IMR-90 (cell line): ENCODE measurements at regions not wholly inside any gene's neighbourhood (a gene's known extent, or its start where the extent isn't known, plus 50 kb on each side); places are given as distances from the start of the nearest gene placed in this dataset.

Source experiments
- ATAC-seq: fragments of 200-7000 bp; cut with Tn5 transposase; 2 replicates; pipeline ENCODE4 v1.9.1; 2020; ENCODE audit warnings: low read depth, mild to moderate bottlenecking, moderate library complexity
- BruUV-seq: library from RNA; stranded (reverse); fragments of 400-500 nt; replicated peaks from 2 replicates; lab custom pipeline; 2021; lab: Mats Ljungman, UMichigan
- CTCF ChIA-PET: fragments of 300-600 bp; formaldehyde crosslinking; extraction: SDS; loops from one replicate; lab custom pipeline; 2021; ENCODE audit warnings: antibody characterized with exemption; lab: Yijun Ruan, JAX
- POLR2A ChIA-PET: fragments of 300-600 bp; sonication (Branson Sonifier 250); formaldehyde crosslinking; loops from one replicate; lab custom pipeline; 2022; ENCODE audit warnings: antibody characterized with exemption; ENCODE audit not compliant: unreplicated experiment; lab: Charles Lee
- DNase-seq: peaks from one replicate; pipeline ENCODE4 v3.0.0; 2013
- H2AFZ ChIP-seq: replicated peaks from 2 replicates; pipeline ENCODE3; 2013; ENCODE audit warnings: low read length, mild to moderate bottlenecking; ENCODE audit not compliant: poor library complexity
- H2AK5ac ChIP-seq: 2 replicates; pipeline ENCODE4 v1.6.1; 2013; ENCODE audit warnings: low read depth, low read length, inconsistent platforms
- H2AK9ac ChIP-seq: replicated peaks from 2 replicates; pipeline ENCODE3; 2013; ENCODE audit warnings: mild to moderate bottlenecking, low read depth, low read length, moderate library complexity; ENCODE audit not compliant: poor library complexity
- H2BK120ac ChIP-seq: 2 replicates; pipeline ENCODE4 v1.6.1; 2013; ENCODE audit warnings: low read depth, low read length, inconsistent platforms
- H2BK15ac ChIP-seq: 3 replicates; pipeline ENCODE4 v1.6.1; 2013; ENCODE audit warnings: low read depth, low read length, inconsistent platforms
- H2BK20ac ChIP-seq: 2 replicates; pipeline ENCODE4 v1.6.1; 2013; ENCODE audit warnings: low read depth, mild to moderate bottlenecking, inconsistent platforms, low read length, moderate library complexity
- H2BK5ac ChIP-seq: 2 replicates; pipeline ENCODE4 v1.6.1; 2013; ENCODE audit warnings: mild to moderate bottlenecking, low read depth, low read length, inconsistent platforms; ENCODE audit not compliant: poor library complexity, severe bottlenecking
- H3K14ac ChIP-seq: replicated peaks from 2 replicates; pipeline ENCODE4 v1.6.1; 2013; ENCODE audit warnings: low read depth, low read length, inconsistent platforms
- H3K18ac ChIP-seq: 2 replicates; pipeline ENCODE4 v1.6.1; 2013; ENCODE audit warnings: low read depth, low read length, control low read depth
- H3K23ac ChIP-seq: 2 replicates; pipeline ENCODE4 v1.6.1; 2013; ENCODE audit warnings: low read depth, low read length, inconsistent platforms
- H3K27ac ChIP-seq: 2 replicates; pipeline ENCODE4 v1.5.1; 2013; ENCODE audit warnings: mild to moderate bottlenecking, control low read depth, low read length; ENCODE audit not compliant: insufficient read depth
- H3K27me3 ChIP-seq: 2 replicates; pipeline ENCODE4 v1.6.1; 2013; ENCODE audit warnings: low read length; ENCODE audit not compliant: control insufficient read depth, insufficient read depth
- H3K36me3 ChIP-seq: 2 replicates; pipeline ENCODE4 v1.6.1; 2013; ENCODE audit warnings: low read length, mixed read lengths; ENCODE audit not compliant: control insufficient read depth, insufficient read depth
- H3K4ac ChIP-seq: 2 replicates; pipeline ENCODE4 v1.6.1; 2013; ENCODE audit warnings: low read depth, low read length, inconsistent platforms
- H3K4me1 ChIP-seq: 2 replicates; pipeline ENCODE4 v1.6.1; 2013; ENCODE audit warnings: low read length, mixed read lengths; ENCODE audit not compliant: control insufficient read depth, insufficient read depth
- H3K4me2 ChIP-seq: 2 replicates; pipeline ENCODE4 v1.6.1; 2013; ENCODE audit warnings: low read depth, mild to moderate bottlenecking, control low read depth, low read length, moderate library complexity
- H3K4me3 ChIP-seq: 2 replicates; pipeline ENCODE4 v1.5.1; 2013; ENCODE audit warnings: low read depth, mild to moderate bottlenecking, control low read depth, low read length, moderate library complexity; ENCODE audit not compliant: insufficient read depth
- H3K56ac ChIP-seq: 2 replicates; pipeline ENCODE4 v1.6.1; 2013; ENCODE audit warnings: low read length, inconsistent platforms; ENCODE audit not compliant: insufficient read depth; ENCODE audit errors: extremely low read depth
- H3K79me1 ChIP-seq, 2 experiments: 2 replicates each; pipeline ENCODE4 v1.6.1; 2013; ENCODE audit warnings: low read length in 2 of 2, inconsistent platforms in 1 of 2, low read depth in 1 of 2
- H3K9ac ChIP-seq: 2 replicates; pipeline ENCODE4 v1.6.1; 2013; ENCODE audit warnings: low read depth, low read length, control low read depth
- H3K9me1 ChIP-seq: 2 replicates; pipeline ENCODE4 v1.6.1; 2013; ENCODE audit warnings: low read length, inconsistent platforms; ENCODE audit not compliant: insufficient read depth
- H3K9me3 ChIP-seq: 2 replicates; pipeline ENCODE4 v1.6.1; 2013; ENCODE audit warnings: low read length; ENCODE audit not compliant: control insufficient read depth, insufficient read depth
- H4K20me1 ChIP-seq: 2 replicates; pipeline ENCODE4 v1.6.1; 2013; ENCODE audit warnings: low read length, inconsistent platforms; ENCODE audit not compliant: insufficient read depth
- H4K5ac ChIP-seq: 2 replicates; pipeline ENCODE4 v1.6.1; 2013; ENCODE audit warnings: mild to moderate bottlenecking, low read depth, low read length, control low read depth
- H4K8ac ChIP-seq, 2 experiments: 2 replicates each; pipeline ENCODE4 v1.6.1; 2013; ENCODE audit warnings: low read depth in 2 of 2, low read length in 2 of 2, control low read depth in 1 of 2, inconsistent platforms in 1 of 2
- H4K91ac ChIP-seq: 2 replicates; pipeline ENCODE4 v1.6.1; 2013; ENCODE audit warnings: low read depth, low read length, inconsistent platforms; ENCODE audit not compliant: insufficient read depth
- BHLHE40 ChIP-seq: fragments of 150-350 bp; IDR thresholded peaks from 2 replicates; pipeline ENCODE4 v1.6.1; 2016; ENCODE audit warnings: mild to moderate bottlenecking, low read depth, low read length
- MXI1 ChIP-seq: IDR thresholded peaks from 2 replicates; pipeline ENCODE4 v1.6.1; 2012; ENCODE audit warnings: low read depth, mild to moderate bottlenecking, low read length, moderate library complexity, borderline replicate concordance
- RAD21 ChIP-seq: IDR thresholded peaks from 2 replicates; pipeline ENCODE4 v1.6.1; 2012; ENCODE audit warnings: low read length, improper control_type of control experiment
- RCOR1 ChIP-seq: IDR thresholded peaks from 2 replicates; pipeline ENCODE4 v1.6.1; 2012; ENCODE audit warnings: mild to moderate bottlenecking, low read length, improper control_type of control experiment; ENCODE audit not compliant: insufficient replicate concordance
- WGBS, 2 experiments: methylation state at CpG; one replicate each; pipeline versions ENCODE4 v1.1.5 to v1.1.7; 2013; ENCODE audit warnings: missing lambda C conversion rate in 2 of 2; ENCODE audit not compliant: insufficient read length in 1 of 2; ENCODE audit errors: extremely low coverage in 2 of 2; 5-methylcytosine and 5-hydroxymethylcytosine counted together
- dilution Hi-C: fragments of 300-500 bp; cut with HindIII; formaldehyde crosslinking; loops from one replicate; pipeline ENCODE4 v1.14.3; 2018; ENCODE audit warnings: low sequenced_read_pairs; ENCODE audit not compliant: unreplicated experiment
- in situ Hi-C: fragments of 300-500 bp; cut with MboI; formaldehyde crosslinking; loops from 3 replicates; pipeline ENCODE4 v1.14.3; 2019; ENCODE audit warnings: low sequenced_read_pairs, inconsistent platforms, mixed read lengths
- intact Hi-C: fragments of 100-400 bp; cut with micrococcal nuclease; formaldehyde crosslinking; loops from 2 replicates; pipeline ENCODE4 v1.10.0; 2022
- TF ChIP-seq, protein P1 (sequence below): fragments of 150-350 bp; IDR thresholded peaks from 2 replicates; pipeline ENCODE4 v1.6.1; 2016; ENCODE audit warnings: low read depth, mild to moderate bottlenecking, low read length, moderate library complexity, borderline replicate concordance
- TF ChIP-seq, protein P2 (sequence below): fragments of 150-350 bp; IDR thresholded peaks from 2 replicates; pipeline ENCODE4 v1.6.1; 2017; ENCODE audit warnings: mild to moderate bottlenecking, antibody characterized with exemption, low read length, low read depth

DNA sequence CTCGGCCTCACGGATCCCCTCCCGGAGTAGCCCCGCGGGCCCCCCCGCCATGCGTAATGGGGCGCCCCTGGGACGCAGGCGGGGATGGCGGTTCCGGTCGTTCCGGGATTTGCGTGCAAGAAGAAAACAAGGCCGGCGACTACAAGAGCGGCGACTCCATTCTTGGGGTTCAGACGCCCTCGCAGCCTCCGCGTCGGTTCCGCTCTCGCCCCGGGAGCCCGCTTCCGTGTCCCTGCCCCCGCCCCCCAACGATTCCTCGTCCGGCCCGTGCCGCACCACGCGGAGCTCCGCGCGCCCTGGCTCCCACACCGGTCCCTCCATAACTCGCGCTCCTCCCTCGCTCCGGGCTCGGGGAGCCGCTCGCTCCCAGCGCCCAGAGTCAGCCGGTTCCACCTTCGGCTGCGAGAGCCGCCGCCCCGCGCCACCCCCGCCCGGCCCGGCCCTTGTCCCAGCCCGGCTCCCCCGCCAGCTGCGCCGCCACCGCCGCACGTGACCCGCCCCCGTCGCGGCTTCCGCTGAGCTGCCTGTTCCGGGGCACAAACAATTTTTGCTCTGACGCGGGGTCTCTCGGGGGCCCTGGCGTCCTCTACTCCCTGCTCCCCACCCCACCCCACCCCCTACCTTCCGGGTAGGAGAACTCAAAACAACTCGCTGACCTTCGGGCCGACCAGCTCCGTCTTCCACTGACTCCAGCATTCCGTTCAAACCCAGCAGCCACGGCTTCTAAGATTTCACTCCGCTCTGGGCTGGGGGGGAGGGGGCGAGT is 78.8 kb upstream of the BCOR start:
- Histone ChIP-seq H3K9me1 (no peaks in the 10 kb centered on the region), H2AK5ac (no peak overlapping the region), H3K23ac (no peak overlapping the region), H3K4me1 (no peaks in the 10 kb centered on the region; the same call in 1 of the 2 replicates), H2BK120ac (0 out of 2 replicates have a peak overlapping the region, but pooled peaks have one; percentile 32), H3K4ac (peak overlapping the region; percentile 73; the same call in 1 of the 2 replicates), H3K9me3 (no peaks in the 10 kb centered on the region; the same call in 1 of the 2 replicates), H2BK20ac (no peak overlapping the region), H2BK5ac (no peak overlapping the region), H2BK15ac (no peak overlapping the region), H3K36me3 (no peaks in the 10 kb centered on the region), H4K5ac (peak overlapping the region; percentile 32; the same call in 1 of the 2 replicates), H3K27ac (no peak overlapping the region; the same call in 1 of the 2 replicates), H3K27me3 (peaks cover 4% of the 10 kb centered on the region; the same call in 1 of the 2 replicates), H4K91ac (peak overlapping the region; percentile 47), H3K14ac (no peak overlapping the region; the same call in 1 of the 2 replicates), H3K4me2 (peak overlapping the region; percentile 52), H3K4me3 (peak overlapping the region; percentile 50), H3K56ac (no peak overlapping the region), H2AK9ac (peak overlapping the region; percentile 67), H2AFZ (peak overlapping the region; percentile 79), H3K18ac (no peak overlapping the region; the same call in 1 of the 2 replicates), H4K20me1 (no peaks in the 10 kb centered on the region), H3K9ac (0 out of 2 replicates have a peak overlapping the region, but pooled peaks have one; percentile 13), H3K79me1 (peaks cover 0 to 3% of the 10 kb centered on the region in 2 experiments; a peak in 1 of 4 replicates), H4K8ac (peak overlapping the region; percentile 40 to 91; a peak in 3 of 4 replicates)
- in situ Hi-C loops (no loop called here), intact Hi-C loops (no loop called here), dilution Hi-C loops (no loop called here)
- WGBS, 2 experiments = 6% methylated on average over 19 of the region's 85 CpGs; no CpG with 5 or more reads in 1 of the 2 experiments
- CTCF ChIA-PET = no interaction called here
- TF ChIP-seq BHLHE40 (peak; percentile 72), RAD21 (no peak), RCOR1 (no peak), MXI1 (no peak)
- TF ChIP-seq, protein P1, sequence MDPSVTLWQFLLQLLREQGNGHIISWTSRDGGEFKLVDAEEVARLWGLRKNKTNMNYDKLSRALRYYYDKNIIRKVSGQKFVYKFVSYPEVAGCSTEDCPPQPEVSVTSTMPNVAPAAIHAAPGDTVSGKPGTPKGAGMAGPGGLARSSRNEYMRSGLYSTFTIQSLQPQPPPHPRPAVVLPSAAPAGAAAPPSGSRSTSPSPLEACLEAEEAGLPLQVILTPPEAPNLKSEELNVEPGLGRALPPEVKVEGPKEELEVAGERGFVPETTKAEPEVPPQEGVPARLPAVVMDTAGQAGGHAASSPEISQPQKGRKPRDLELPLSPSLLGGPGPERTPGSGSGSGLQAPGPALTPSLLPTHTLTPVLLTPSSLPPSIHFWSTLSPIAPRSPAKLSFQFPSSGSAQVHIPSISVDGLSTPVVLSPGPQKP = no peak
- TF ChIP-seq, protein P2, sequence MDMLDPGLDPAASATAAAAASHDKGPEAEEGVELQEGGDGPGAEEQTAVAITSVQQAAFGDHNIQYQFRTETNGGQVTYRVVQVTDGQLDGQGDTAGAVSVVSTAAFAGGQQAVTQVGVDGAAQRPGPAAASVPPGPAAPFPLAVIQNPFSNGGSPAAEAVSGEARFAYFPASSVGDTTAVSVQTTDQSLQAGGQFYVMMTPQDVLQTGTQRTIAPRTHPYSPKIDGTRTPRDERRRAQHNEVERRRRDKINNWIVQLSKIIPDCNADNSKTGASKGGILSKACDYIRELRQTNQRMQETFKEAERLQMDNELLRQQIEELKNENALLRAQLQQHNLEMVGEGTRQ = peak; percentile 72
- ATAC-seq = peak; percentile 47
- no TSS peak for BruUV-seq
- POLR2A ChIA-PET = interaction anchor here (1.0 kb wide), 1 partner anchor 13 kb away, joined by 3 read pairs; no protein-coding TSS in a partner anchor
- no peak for DNase-seq
